Esophagus muscularis mucosa (tissue), 4 donors: ENCODE measurements at regions not wholly inside any gene's neighbourhood (a gene's known extent, or its start where the extent isn't known, plus 50 kb on each side); places are given as distances from the start of the nearest gene placed in this dataset.
"Not testable (repeated sequence)": the region's sequence is repeated elsewhere in the genome, so short reads cannot be mapped to it uniquely, and the experiment has no call there.

Experiments used
- EP300 ChIP-seq: sonication (generic); formaldehyde crosslinking; IDR thresholded peaks from one replicate; pipeline ENCODE4 v1.6.1; 2017; ENCODE audit warnings: antibody characterized with exemption
- POLR2A ChIP-seq: fragments of 450-650 bp; IDR thresholded peaks from one replicate; pipeline ENCODE4 v1.6.1; 2017; ENCODE audit warnings: antibody characterized with exemption, moderate library complexity, mild to moderate bottlenecking, low read depth
- POLR2AphosphoS5 ChIP-seq, 2 donors: sonication (generic); formaldehyde crosslinking; IDR thresholded peaks; one replicate each; pipeline ENCODE4 v1.6.1; 2017; ENCODE audit warnings: antibody characterized with exemption in 2 of 2
- TF ChIP-seq, protein P1 (sequence below), 3 experiments: fragments of 200-600 bp in 2 of 3; fragments of 450-650 bp in 1 of 3; sonication (generic) in 2 of 3; IDR thresholded peaks; one replicate each; pipeline ENCODE4 v1.5.1; 2017 to 2019; ENCODE audit warnings: antibody characterized with exemption in 3 of 3, mild to moderate bottlenecking in 2 of 3, moderate library complexity in 1 of 3

DNA sequence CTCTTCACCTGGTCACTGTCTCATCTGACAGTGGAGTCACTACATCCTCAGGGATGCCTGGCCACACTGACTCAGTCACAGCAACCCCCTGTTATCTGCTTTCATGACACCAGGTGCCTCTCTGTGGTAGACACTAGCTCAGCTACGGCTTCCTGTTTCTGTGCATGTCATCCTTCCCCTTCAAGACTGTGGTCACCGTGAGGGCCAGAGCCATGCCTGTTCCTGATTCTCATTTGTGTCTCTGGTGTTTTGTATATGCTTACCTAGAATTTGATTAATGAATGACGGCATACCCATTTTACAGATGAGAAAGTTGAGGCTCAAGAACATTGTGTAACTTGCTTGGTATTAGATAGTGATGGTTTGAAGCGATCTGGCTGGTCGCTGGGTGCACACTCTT, 70.3 kb upstream of the KRTAP5-11 start:
- TF ChIP-seq, protein P1, sequence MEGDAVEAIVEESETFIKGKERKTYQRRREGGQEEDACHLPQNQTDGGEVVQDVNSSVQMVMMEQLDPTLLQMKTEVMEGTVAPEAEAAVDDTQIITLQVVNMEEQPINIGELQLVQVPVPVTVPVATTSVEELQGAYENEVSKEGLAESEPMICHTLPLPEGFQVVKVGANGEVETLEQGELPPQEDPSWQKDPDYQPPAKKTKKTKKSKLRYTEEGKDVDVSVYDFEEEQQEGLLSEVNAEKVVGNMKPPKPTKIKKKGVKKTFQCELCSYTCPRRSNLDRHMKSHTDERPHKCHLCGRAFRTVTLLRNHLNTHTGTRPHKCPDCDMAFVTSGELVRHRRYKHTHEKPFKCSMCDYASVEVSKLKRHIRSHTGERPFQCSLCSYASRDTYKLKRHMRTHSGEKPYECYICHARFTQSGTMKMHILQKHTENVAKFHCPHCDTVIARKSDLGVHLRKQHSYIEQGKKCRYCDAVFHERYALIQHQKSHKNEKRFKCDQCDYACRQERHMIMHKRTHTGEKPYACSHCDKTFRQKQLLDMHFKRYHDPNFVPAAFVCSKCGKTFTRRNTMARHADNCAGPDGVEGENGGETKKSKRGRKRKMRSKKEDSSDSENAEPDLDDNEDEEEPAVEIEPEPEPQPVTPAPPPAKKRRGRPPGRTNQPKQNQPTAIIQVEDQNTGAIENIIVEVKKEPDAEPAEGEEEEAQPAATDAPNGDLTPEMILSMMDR (IDR thresholded peaks at IDR 0.05), result not testable (repeated sequence)
- TF ChIP-seq POLR2AphosphoS5 (IDR thresholded peaks at IDR 0.05); POLR2A; EP300: not testable (repeated sequence)
